MV-4-11 (cell line): ENCODE measurements at regions not wholly inside any gene's neighbourhood (a gene's known extent, or its start where the extent isn't known, plus 50 kb on each side); places are given as distances from the start of the nearest gene placed in this dataset.

ENCODE experiments used
- DNase-seq: peaks from one replicate; lab custom pipeline; 2025; lab: John Stamatoyannopoulos, UW

GRCh38 chr12:24044941-24045703 lies 95.7 kb upstream of the SOX5 start:
- no peak for DNase-seq

GRCh38 chr12:24042651-24043050 lies 93.2 kb upstream of the SOX5 start:
- DNase-seq, result no peak

GRCh38 chr12:24039113-24039525 lies 89.6 kb upstream of the SOX5 start:
- DNase-seq, result no peak

- no peak for DNase-seq
Observed at GRCh38 chr12:24038211-24038997, 88.9 kb upstream of the SOX5 start.

GRCh38 chr12:24036438-24037216 lies 87.2 kb upstream of the SOX5 start:
- no peak for DNase-seq

GRCh38 chr12:24034894-24035293 lies 85.4 kb upstream of the SOX5 start:
- no peak for DNase-seq

GRCh38 chr12:24034160-24034559 lies 84.7 kb upstream of the SOX5 start:
- DNase-seq, result no peak

GRCh38 chr12:24027352-24027751 lies 77.9 kb upstream of the SOX5 start:
- DNase-seq, result no peak

- no peak for DNase-seq
Observed at GRCh38 chr12:24025153-24025798, 75.8 kb upstream of the SOX5 start.

GRCh38 chr12:24023081-24023480 lies 73.6 kb upstream of the SOX5 start:
- no peak for DNase-seq

- no peak for DNase-seq
Observed at GRCh38 chr12:24021164-24021502, 71.7 kb upstream of the SOX5 start.

- DNase-seq, result no peak
Observed at GRCh38 chr12:24020397-24021163, 71.1 kb upstream of the SOX5 start.

- DNase-seq, result no peak
Observed at GRCh38 chr12:24015833-24016160, 66.3 kb upstream of the SOX5 start.

- DNase-seq, result no peak
Observed at GRCh38 chr12:24014915-24015832, 65.7 kb upstream of the SOX5 start.

- DNase-seq, result no peak
Observed at GRCh38 chr12:24014240-24014639, 64.8 kb upstream of the SOX5 start.

- no peak for DNase-seq
Observed at GRCh38 chr12:24012528-24012927, 63.1 kb upstream of the SOX5 start.

GRCh38 chr12:24011927-24012507 lies 62.5 kb upstream of the SOX5 start:
- DNase-seq, result no peak

- DNase-seq, result no peak
Observed at GRCh38 chr12:24008166-24008565, 58.7 kb upstream of the SOX5 start.
